Hindlimb muscle (tissue), 1 donor: ENCODE measurements at regions not wholly inside any gene's neighbourhood (a gene's known extent, or its start where the extent isn't known, plus 50 kb on each side); places are given as distances from the start of the nearest gene placed in this dataset.

Experiments
- DNase-seq: peaks from one replicate; pipeline ENCODE4 v3.0.0-alpha.2; 2013

- DNase-seq, result no peak
Observed at GRCh38 chr4:144903953-144904711, 193.9 kb downstream of the ANAPC10 start.

- no peak for DNase-seq
Observed at GRCh38 chr4:144905286-144905685, 192.7 kb downstream of the ANAPC10 start.

GRCh38 chr4:144906181-144906925 is 191.6 kb downstream of the ANAPC10 start:
- no peak for DNase-seq

GRCh38 chr4:144910723-144911122 is 187.3 kb downstream of the ANAPC10 start:
- peak; percentile 48 for DNase-seq
